HK-2 (cell line): ENCODE measurements at regions not wholly inside any gene's neighbourhood (a gene's known extent, or its start where the extent isn't known, plus 50 kb on each side); places are given as distances from the start of the nearest gene placed in this dataset.

ENCODE experiments used
- DNase-seq: peaks from one replicate; pipeline ENCODE4 v3.0.0-alpha.2; 2018; ENCODE audit not compliant: unreplicated experiment

DNA sequence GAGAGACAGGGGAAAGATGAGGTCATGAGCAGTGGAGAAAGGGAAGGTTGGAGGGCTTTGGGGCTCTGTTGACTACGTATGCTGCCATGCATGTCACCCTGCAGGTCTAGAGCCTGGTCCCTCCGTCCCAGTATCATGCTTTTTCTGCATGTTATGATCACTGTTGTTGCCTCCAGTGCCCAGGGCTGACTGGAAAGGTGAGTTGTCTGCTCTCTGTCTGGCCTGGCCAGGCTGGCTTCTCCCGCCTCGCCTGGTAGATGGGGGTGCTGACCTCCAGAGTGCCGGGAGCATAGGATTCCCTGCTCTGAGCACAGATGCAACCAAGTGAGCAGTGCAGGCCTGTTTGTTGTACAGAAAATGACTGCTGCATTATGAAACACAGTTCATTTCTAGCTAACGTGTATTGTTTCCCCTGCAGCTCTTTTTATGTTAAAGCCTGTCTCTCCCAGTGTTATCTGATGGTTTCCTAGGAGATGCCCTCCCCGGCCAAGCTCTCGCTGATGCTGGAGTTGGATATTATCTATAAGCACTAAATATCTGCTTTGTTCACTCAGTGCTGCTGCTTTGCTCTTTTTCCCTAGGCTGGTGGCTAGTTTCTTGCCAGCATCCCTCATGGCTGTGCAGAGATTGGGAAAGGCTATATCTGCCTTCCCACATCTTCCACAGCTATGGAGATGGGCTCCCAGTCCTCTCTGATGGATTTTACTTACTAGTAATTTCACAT lies 158.2 kb downstream of the TDRD15 start:
- no peak for DNase-seq

DNA sequence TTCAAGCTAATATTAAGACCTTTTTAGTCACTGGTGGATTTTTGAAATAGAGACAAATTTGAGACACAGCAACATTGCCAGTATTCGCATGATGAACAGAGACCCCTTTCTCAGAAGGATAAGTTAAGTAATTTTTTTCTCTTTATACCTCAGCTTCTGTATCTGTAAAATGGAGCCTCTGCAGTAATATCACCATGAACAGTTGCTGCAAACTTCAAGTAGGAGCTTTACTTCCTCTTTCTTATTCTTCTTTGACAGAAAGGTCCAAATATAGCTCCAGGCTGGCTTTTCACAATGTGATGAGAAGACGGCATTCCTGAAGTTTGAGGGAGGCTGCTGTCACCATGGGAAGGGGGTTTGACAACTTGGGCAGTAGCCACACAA lies 158.7 kb downstream of the TDRD15 start:
- DNase-seq = no peak

DNA sequence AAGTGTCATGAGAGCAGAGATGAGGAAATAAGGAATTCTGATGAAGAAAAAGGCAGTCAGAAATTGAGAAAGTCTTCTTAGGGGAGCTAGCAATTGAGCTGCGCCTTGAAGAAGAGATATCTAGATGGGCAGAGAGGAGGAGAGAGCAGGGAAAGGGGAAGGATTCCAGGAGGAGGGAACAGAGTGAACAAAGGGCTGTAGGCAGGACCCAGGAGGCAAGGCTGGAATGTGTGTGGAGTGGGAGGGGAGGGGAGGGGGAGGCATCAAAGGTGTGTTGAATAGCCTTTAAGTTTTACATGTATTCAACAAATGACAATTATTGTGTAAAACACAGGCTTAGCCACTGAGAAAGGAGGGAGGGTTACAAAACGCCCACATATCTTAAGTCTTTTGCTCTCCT lies 164.5 kb downstream of the TDRD15 start:
- no peak for DNase-seq

DNA sequence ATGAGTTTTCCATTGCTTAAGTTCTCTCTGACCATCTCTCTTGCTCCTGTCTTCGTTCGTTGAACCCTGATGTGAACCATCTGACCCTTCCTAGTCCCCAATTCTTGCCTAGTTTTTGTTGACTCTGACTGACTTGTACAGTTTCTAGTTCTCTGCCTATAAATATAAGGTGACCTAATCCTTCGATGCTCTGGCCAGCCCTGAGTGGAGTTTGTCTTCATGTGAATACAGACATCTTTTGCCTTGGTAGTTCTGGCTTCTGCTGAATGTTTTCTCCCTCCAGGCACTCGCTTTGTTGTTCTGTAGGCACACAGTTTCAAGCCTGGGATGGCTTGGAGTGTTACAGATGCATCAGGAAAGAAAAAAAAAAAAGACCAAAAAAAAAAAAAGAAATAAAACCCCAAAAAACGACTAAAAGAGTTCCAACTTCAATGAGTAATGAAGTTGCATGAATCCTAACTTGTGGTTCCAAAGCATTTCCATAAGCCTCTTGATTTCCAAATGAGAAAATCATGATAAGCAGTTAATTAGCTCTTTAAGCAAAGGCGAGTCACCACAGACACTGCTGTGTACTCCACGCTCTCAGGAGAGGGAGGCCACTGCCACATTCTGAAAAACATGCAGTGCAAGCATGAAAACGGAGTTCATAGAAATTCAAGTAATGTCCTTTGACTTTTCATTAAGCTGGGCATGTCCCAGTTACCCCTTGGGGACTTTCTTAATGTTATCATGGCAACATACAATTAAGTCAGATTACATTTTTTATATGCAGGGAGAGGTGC lies 165.2 kb downstream of the TDRD15 start:
- DNase-seq = no peak

DNA sequence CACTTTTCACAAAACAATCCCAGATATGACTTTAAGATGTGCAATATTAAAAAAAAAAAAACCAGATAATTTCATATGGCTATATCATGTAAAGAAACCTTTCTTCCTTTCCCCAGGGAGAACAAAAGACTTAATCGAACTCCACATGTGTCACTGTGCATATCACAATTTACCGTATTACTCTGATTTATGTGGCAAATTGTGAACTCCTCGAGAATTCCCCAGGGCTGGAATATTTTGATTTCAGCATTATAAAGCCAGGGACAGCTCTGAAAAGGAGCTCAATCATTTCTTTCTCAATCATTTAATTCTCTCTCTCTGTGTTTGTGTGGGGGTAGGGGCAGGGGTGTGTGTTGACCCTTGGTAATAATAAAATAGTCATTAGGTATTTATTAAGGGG lies 165.8 kb downstream of the TDRD15 start:
- DNase-seq = no peak

DNA sequence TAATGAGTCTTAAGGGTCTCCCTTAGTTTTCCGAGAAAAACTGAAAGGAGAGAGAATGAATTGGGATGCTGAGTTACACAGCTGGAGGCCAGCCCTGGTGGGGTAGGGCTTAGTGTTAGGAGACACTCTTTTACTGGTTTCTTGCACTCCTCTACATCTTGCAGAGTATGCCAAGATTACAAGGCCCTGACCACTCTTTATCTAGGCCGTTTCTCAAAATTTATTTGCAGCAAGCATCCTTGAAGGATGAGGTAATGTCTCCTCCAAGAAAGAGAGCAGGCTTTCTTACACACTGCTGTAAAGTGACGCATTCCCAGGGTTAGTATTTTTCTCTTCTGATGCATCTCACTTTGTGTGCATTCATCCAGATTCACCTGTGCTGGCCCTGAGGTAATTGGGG lies 166.2 kb downstream of the TDRD15 start:
- no peak for DNase-seq

DNA sequence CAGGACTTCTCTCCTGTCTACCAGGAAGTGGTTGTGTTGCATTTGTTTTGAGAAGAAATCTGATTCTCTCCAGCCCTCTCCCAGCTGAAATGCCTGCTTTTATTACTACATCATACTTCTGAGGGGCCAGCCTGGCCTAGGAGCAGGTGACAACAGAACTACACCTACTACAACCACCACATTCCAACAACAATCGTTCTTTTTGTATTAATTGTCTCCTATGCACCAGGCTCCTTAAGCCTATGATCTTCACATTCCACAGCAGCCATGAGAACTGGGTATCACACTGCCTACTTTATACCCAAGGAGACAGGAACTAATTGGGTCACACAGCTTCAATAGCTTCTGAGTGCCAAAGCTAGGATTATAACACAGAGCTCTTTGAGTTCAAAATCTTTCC lies 167.7 kb downstream of the TDRD15 start:
- no peak for DNase-seq

DNA sequence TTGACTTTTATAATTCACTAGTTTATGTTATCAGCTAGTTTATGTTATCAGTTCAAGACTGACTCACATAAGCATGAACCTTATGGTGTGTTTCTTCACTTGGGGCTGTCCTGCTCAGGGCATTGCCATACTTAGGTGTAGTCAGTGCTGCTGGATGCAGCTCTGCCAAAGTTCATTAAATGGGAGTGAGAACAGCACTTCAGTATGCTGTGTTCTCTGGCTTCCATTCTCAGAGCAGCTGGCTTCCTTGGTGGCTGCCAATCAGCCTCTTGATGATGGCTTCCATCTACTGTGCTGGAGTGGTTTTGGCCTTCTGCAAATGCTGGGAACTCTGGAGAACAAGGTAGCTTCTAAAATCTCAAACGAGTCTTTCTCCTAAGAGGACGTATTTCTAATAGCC lies 170.7 kb downstream of the TDRD15 start:
- no peak for DNase-seq

DNA sequence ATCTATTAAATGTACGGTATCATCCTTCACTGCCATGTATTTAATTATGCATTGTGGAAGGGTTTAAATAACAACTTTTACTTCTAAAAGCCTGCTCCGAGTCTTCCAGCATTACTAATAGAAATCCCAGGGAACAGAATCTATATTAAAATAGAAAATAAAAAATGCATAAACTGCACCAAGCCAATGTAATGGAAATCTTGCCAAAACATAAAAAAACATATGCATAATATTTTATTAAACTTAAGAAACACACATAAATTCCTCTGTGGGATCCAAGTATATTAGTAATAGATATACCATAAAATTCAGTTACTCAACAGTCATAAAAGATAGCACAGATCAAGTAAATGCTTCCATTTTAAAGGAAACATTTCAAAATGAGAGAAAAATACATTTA lies 175.6 kb downstream of the TDRD15 start:
- no peak for DNase-seq

DNA sequence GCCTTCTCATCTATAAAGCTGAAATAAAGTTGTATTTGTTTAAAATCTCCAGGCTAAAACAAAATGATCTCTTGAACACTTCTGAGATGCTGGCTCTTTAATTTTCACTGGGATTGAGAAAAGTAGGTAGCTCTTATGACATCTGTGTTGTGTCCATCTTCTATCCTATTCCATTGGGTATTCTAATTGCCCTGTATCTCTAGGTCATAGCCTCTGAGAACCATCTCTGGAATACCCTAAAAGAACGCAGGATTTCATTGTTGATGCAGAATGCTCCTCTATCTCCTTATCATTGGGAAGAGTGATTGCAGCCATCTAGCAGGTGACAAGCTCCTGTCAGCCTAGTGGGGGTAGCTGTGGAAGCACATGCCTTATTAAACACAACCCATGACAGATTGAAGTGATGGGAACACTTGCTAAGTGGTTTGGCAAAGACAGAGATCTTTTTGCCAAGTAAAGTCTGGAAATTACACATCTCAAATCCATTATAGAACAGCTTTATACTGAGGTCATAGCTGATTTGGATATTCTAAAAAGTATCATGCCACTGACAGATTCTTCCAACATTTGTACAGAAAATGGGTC lies 178.2 kb downstream of the TDRD15 start:
- no peak for DNase-seq

DNA sequence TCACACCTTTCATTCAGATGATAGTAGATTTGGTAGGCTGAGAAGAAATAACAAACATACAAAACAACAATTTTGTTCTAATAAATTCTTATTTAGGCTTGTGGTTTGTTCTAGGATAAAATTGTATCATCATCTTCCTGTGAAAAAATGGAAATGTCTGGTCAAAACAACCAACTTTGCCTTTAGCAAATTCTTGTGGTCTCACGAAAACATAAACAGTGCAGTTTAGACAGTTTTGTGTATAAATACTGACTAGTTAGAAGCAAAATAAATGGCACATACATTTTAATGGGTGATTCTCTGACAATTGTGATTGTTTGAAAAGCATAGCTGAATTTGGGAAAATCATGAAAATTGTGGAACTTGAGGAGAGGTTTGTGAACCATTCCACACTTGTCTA lies 180.1 kb downstream of the TDRD15 start:
- DNase-seq = no peak

DNA sequence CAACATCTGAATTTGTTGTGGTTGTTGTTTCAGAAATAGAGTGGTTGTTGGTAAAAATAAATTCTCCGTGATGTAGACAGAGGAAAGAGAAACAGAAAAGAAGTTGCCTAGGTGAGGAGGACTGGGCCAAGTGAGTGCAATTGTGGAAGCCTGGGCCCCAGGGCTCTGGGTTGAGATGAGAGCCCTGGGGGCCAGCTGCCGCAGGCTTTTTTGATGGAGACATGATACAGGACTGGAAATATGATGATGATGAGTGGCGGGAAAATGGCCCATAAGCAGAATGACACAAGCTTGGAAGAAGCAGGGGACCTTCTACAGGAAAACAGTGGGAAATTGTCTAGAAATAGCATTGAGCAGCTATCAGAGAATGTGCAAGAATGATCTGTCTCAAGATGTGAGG lies 181.8 kb downstream of the TDRD15 start:
- DNase-seq = no peak

DNA sequence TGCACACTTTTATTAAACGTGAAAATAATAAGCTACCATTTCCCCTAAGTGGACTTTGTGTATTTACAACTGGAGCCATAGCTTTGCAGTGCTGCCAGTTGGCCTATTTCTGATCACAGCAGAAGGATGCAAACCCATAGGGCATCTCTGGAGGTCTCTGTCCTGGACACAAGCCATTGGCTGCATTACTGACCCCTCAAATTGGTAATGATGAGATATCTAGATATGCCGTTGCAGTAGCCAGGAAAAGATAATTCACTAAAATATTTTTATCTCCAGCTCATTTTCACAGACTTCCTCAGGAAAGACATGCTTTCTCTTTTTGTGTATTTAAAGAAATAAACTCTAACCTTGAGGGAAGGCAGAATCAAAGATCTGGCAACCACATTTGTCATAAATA lies 182.5 kb downstream of the TDRD15 start:
- no peak for DNase-seq

DNA sequence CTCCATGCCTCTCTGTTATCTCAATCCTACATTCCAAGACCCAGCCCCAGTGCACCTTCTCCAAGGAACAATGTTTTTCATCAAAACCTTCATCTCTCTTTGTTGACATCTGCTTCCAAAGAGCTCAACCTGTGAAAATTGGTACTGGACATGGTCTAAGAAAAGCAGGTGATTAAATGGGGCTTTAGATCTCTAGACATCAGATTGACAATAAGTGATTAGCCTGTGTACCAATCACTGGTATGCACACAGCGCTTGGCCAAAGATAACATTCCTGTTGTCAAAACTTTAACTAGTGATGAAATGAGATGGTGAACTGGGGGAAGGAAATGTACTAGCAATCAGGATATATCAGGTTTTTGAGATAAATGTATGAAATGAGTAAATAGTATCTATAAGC lies 183.3 kb downstream of the TDRD15 start:
- no peak for DNase-seq

DNA sequence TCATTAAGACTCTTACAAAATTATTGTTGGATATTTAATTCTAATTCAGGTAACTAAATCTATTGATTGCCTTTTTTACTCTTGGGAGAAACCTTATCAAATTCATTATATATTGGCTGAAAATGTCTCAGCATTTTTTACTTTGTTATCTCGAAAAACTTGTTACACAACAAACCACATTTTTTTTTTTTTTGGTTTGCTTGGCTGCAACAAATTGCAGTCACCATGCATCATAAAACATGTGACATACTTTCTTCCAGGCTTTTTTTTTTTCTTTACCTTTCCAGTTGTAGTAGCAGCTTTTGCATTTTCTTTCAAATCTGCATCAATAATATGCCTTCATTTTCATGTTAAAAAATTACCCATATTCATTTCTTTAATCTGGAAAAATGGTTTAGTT lies 186.7 kb downstream of the TDRD15 start:
- DNase-seq = no peak

DNA sequence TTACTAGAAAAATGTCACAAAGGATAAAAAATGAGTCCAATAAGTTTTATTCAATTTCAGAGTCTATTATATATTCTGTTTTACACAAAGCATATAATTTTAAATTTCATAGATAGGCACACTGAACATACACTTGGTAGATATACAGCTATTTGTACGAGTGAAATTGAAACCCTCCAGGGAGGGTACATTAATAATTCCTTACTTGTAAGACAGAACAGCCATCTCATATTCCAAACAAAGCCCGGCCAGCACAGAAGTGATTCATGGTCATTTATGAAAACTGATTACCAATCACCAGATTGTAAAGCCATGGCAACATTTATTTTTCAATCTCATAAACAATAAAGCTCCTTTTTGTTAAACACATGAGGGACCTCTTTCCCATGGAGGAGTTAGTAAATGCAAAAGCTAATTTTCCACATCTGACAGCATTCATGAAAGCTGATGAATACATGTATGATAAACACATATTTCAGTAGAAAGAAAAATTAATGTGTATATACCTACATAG lies 190.6 kb downstream of the TDRD15 start:
- no peak for DNase-seq

DNA sequence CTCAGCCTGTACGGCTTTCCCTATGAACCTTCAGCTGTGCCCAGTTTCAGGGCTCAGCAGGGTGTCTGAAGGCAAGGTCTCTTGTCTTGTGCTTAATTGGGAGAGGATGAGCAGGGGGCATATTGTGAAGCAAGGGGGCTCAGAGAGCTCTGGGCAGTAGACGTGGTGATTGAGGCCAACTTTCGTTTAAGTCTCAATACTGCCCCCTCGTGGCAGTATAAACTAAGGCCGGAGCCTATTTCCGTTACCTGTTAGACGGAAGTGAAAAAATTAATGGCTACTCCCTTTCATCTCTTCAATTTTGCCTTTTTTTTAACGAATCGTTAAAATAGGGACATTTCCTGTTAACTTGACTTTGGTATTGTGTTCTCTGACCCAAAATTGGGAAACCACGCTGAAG lies 193.4 kb downstream of the TDRD15 start:
- peak; percentile 8 for DNase-seq

DNA sequence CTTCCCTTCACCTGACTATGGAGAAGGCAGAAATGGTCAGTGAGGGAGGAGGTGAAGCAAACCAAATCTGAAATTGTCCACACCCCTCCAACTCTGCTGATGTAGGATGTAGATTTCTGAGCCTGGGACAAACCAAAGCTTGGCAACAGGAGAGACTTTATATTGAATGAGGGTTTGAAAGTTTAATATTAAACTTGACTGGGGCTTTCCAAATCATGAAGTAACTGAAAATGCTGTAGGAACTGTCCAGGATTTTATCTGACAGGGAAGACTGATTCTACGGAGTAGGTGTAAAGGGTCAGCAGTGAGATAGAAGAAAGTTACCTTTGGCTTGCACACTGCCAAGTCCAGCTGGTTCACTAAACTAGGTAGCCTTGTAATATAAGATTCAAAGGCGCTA lies 194.5 kb downstream of the TDRD15 start:
- DNase-seq = no peak

DNA sequence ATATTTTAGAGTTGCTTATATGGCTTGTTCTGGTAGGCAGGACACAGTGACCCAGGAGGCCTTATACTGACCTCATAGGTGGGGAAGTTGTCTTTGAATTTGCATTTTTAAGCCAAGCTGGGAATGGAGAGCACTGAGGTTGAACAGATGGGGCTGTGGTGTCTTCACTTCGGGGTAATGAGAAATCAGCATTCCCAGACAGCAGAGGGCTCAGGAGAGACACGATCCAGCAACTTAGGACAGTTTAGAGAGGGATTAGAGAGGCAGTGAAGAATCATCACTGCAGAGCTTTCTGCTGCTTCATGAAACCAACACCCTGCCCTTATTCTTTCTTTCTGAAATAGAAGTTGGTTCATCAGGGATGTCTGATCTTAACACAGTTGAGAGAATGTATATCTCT lies 202.4 kb downstream of the TDRD15 start:
- no peak for DNase-seq

DNA sequence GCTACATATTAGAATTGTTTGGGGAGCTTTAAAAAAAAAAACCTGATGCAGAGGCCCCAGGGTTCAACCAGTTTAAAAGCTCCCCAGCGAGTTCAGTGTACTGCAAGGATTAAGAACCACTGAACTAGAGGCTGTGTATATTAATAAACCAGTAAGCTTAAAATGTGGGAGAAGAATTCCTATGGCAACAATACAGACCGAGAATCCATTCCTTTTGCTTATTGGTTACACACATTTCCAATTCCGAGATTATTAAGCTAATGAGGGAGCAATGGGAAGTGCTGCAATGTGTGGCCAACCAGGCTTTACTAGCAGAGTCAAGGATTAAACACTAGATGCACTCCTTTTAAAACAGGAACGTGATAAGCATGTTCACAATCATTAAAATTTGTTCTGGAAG lies 204.4 kb downstream of the TDRD15 start:
- no peak for DNase-seq

DNA sequence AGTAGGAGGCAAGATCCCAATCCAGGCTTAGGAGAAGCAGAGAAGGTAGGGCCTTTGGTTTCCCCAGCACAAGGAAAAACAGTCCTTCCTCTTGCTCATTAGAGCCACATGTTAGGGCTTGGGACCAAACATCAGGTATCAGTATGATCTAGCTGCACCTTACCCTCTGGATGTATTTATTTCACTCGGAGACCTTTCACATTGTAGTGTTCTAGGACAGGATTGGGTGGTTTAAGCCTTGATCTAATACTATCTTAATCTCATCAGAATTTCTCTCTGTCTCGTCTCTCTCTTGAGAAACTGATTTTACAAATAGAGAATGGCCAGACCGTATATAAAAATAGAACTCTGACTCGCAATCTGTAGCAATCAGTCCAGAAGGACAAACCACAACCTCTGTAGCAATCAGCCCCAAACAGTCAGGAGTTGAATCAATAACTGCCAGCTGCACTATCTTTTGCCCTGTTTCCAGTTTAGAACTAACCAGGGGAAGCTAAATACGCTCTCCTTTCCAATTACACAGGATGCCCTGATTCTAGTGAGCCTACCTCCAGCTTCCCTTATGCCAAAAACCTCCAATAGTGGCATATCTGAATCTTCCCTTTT lies 207.1 kb downstream of the TDRD15 start:
- DNase-seq = no peak

DNA sequence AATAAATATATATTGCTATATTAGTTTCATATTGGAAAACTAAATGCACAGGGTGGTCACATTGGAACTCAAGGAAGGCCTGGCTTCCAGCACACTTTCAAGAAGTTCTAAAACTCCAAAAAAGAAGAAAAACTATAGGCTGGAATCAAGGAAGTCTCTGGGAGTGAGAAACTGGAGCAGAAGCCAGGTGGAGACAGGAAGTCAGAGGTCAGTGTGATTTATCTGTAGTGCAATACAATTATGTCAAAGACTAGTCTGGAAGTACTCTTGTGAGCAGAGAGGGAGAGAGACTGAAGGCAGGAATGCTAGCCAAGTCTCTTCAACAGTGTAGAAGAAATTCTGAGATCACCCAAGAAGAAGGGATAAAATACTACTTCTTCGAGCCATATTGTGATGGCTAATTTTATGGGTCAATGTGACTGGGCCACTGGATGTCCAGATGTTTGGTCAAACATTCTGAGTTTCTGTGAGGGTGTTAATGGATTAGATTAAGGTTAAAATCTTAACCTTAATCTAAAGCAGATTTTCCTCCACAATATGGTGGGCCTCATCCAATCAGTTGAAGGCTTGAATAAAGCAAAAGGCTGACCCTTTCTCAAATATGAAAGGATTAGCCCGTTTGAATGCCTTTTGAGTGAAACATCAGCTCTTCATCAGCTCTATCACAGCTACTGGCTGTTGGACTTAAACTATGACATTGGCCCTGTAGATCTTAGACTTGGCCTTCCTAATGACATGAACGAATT lies 208.0 kb downstream of the TDRD15 start:
- no peak for DNase-seq
